ENCODE measurements at regions not wholly inside any gene's neighbourhood (a gene's known extent, or its start where the extent isn't known, plus 50 kb on each side); places are given as distances from the start of the nearest gene placed in this dataset.

- H3K27ac ChIP-seq (ENCODE audit: low read length), result no peak overlapping the region
- DNase-seq (ENCODE audit: low read depth, low spot score), result no peak
- intact Hi-C loops (cut with micrococcal nuclease; ENCODE audit: unreplicated experiment) (no loop called here), in situ Hi-C loops (cut with HindIII; ENCODE audit: low pct_unique_long_range_greater_than_20kb, low sequenced_read_pairs) (no loop called here)
- ChIA-PET POLR2A (no interaction called here), CTCF (no interaction called here)
- no peaks in the 10 kb centered on the region for H3K27me3 ChIP-seq (ENCODE audit: control insufficient read depth, insufficient read depth, low read length)
- H3K36me3 ChIP-seq (ENCODE audit: control insufficient read depth, insufficient read depth, low read length), result no peaks in the 10 kb centered on the region
- no TSS peak for BruUV-seq (replicated peaks)
- no peaks in the 10 kb centered on the region for H3K9me3 ChIP-seq (ENCODE audit: control insufficient read depth, insufficient read depth, low read depth, low read length)
- TF ChIP-seq SIN3A (IDR thresholded peaks at IDR 0.05; ENCODE audit: borderline replicate concordance, insufficient read depth, low read depth, low read length) (no peak), POLR2AphosphoS5 (IDR thresholded peaks at IDR 0.05; ENCODE audit: low read depth, low read length) (no peak), CTCF (IDR thresholded peaks at IDR 0.05) (no peak), TCF7L2 (IDR thresholded peaks at IDR 0.05; ENCODE audit: low read depth, low read length) (no peak), REST (IDR thresholded peaks at IDR 0.05; ENCODE audit: insufficient read depth in 1 of 2, low read depth in 2 of 2, low read length in 1 of 2) (no peak)
- ATAC-seq, result no peak
- H3K4me1 ChIP-seq (ENCODE audit: control insufficient read depth, insufficient read depth, low read length), result no peaks in the 10 kb centered on the region
- no peak overlapping the region for H3K4me3 ChIP-seq (ENCODE audit: low read depth in 2 of 2, low read length in 2 of 2)
Observed at GRCh38 chr9:79928661-79929223, 357.0 kb downstream of the TLE4 start.

GRCh38 chr9:79925326-79925725, 353.6 kb downstream of the TLE4 start:
- no peak overlapping the region for H3K4me3 ChIP-seq (ENCODE audit: low read depth in 2 of 2, low read length in 2 of 2)
- intact Hi-C loops (cut with micrococcal nuclease; ENCODE audit: unreplicated experiment) (no loop called here), in situ Hi-C loops (cut with HindIII; ENCODE audit: low pct_unique_long_range_greater_than_20kb, low sequenced_read_pairs) (no loop called here)
- H3K27ac ChIP-seq (ENCODE audit: low read length), result no peak overlapping the region
- ATAC-seq (no peak), DNase-seq (ENCODE audit: low read depth, low spot score) (no peak)
- H3K27me3 ChIP-seq (ENCODE audit: control insufficient read depth, insufficient read depth, low read length), result no peaks in the 10 kb centered on the region
- BruUV-seq (replicated peaks), result no TSS peak
- TF ChIP-seq CTCF (IDR thresholded peaks at IDR 0.05) (no peak), POLR2AphosphoS5 (IDR thresholded peaks at IDR 0.05; ENCODE audit: low read depth, low read length) (no peak), REST (IDR thresholded peaks at IDR 0.05; ENCODE audit: insufficient read depth in 1 of 2, low read depth in 2 of 2, low read length in 1 of 2) (no peak), TCF7L2 (IDR thresholded peaks at IDR 0.05; ENCODE audit: low read depth, low read length) (no peak), SIN3A (IDR thresholded peaks at IDR 0.05; ENCODE audit: borderline replicate concordance, insufficient read depth, low read depth, low read length) (no peak)
- H3K36me3 ChIP-seq (ENCODE audit: control insufficient read depth, insufficient read depth, low read length), result no peaks in the 10 kb centered on the region
- ChIA-PET CTCF (no interaction called here), POLR2A (no interaction called here)
- H3K4me1 ChIP-seq (ENCODE audit: control insufficient read depth, insufficient read depth, low read length), result no peaks in the 10 kb centered on the region
- no peaks in the 10 kb centered on the region for H3K9me3 ChIP-seq (ENCODE audit: control insufficient read depth, insufficient read depth, low read depth, low read length)

Data from Panc1 (cell line).